ENCODE measurements at regions not wholly inside any gene's neighbourhood (a gene's known extent, or its start where the extent isn't known, plus 50 kb on each side); places are given as distances from the start of the nearest gene placed in this dataset.

- H3F3A ChIP-seq (ENCODE audit: insufficient read depth): no peaks in the 10 kb centered on the region
- no peaks in the 10 kb centered on the region for H3K9me3 ChIP-seq (ENCODE audit: insufficient read depth, low read length)
- H3K36me3 ChIP-seq (ENCODE audit: low read length): no peaks in the 10 kb centered on the region
- H3K79me2 ChIP-seq (ENCODE audit: insufficient read depth, low read length): no peaks in the 10 kb centered on the region
- TF ChIP-seq EZH2phosphoT487 (conservative IDR thresholded peaks at IDR 0.05; ENCODE audit: low read length): no peak
- no peak for TF ChIP-seq CTCF (IDR thresholded peaks at IDR 0.05; ENCODE audit: insufficient read depth, low read length, poor library complexity, severe bottlenecking)
- H3K27me3 ChIP-seq (ENCODE audit: low read length): no peaks in the 10 kb centered on the region
- H3K9me2 ChIP-seq (replicated peaks; ENCODE audit: insufficient read depth, low read length): no peaks in the 10 kb centered on the region
- no peak overlapping the region for H3K27ac ChIP-seq (ENCODE audit: low read depth, low read length)
- no peak overlapping the region for H2AFZ ChIP-seq (ENCODE audit: low read depth, low read length, severe bottlenecking)
- H3K4me3 ChIP-seq (ENCODE audit: insufficient read depth, low read length, poor library complexity, severe bottlenecking): no peak overlapping the region
- H3K4me2 ChIP-seq (ENCODE audit: low read depth, low read length, poor library complexity, severe bottlenecking): no peak overlapping the region
- no peaks in the 10 kb centered on the region for H4K20me1 ChIP-seq (ENCODE audit: low read depth, low read length)
- no peak overlapping the region for H3K9ac ChIP-seq (ENCODE audit: low read length)
These were observed 457.5 kb downstream of the NSUN3 start for GRCh38 chr3:94520364-94520763.

GRCh38 chr3:94522488-94522887, 459.6 kb downstream of the NSUN3 start:
- Histone ChIP-seq H3K36me3 (ENCODE audit: low read length) (no peaks in the 10 kb centered on the region), H3K9me3 (ENCODE audit: insufficient read depth, low read length) (no peaks in the 10 kb centered on the region), H3F3A (ENCODE audit: insufficient read depth) (no peaks in the 10 kb centered on the region), H3K79me2 (ENCODE audit: insufficient read depth, low read length) (no peaks in the 10 kb centered on the region), H3K27ac (ENCODE audit: low read depth, low read length) (no peak overlapping the region), H3K9me2 (replicated peaks; ENCODE audit: insufficient read depth, low read length) (no peaks in the 10 kb centered on the region), H3K9ac (ENCODE audit: low read length) (no peak overlapping the region), H3K27me3 (ENCODE audit: low read length) (no peaks in the 10 kb centered on the region), H4K20me1 (ENCODE audit: low read depth, low read length) (no peaks in the 10 kb centered on the region), H3K4me3 (ENCODE audit: insufficient read depth, low read length, poor library complexity, severe bottlenecking) (no peak overlapping the region), H3K4me2 (ENCODE audit: low read depth, low read length, poor library complexity, severe bottlenecking) (no peak overlapping the region), H2AFZ (ENCODE audit: low read depth, low read length, severe bottlenecking) (no peak overlapping the region)
- no peak for TF ChIP-seq CTCF (IDR thresholded peaks at IDR 0.05; ENCODE audit: insufficient read depth, low read length, poor library complexity, severe bottlenecking)
- TF ChIP-seq EZH2phosphoT487 (conservative IDR thresholded peaks at IDR 0.05; ENCODE audit: low read length): no peak

- H3K27me3 ChIP-seq (ENCODE audit: low read length): no peaks in the 10 kb centered on the region
- H3K9me2 ChIP-seq (replicated peaks; ENCODE audit: insufficient read depth, low read length): no peaks in the 10 kb centered on the region
- no peaks in the 10 kb centered on the region for H4K20me1 ChIP-seq (ENCODE audit: low read depth, low read length)
- H3F3A ChIP-seq (ENCODE audit: insufficient read depth): no peaks in the 10 kb centered on the region
- H3K9me3 ChIP-seq (ENCODE audit: insufficient read depth, low read length): no peaks in the 10 kb centered on the region
- no peak overlapping the region for H3K4me3 ChIP-seq (ENCODE audit: insufficient read depth, low read length, poor library complexity, severe bottlenecking)
- no peaks in the 10 kb centered on the region for H3K79me2 ChIP-seq (ENCODE audit: insufficient read depth, low read length)
- H3K4me2 ChIP-seq (ENCODE audit: low read depth, low read length, poor library complexity, severe bottlenecking): no peak overlapping the region
- H2AFZ ChIP-seq (ENCODE audit: low read depth, low read length, severe bottlenecking): no peak overlapping the region
- H3K36me3 ChIP-seq (ENCODE audit: low read length): no peaks in the 10 kb centered on the region
- no peak overlapping the region for H3K27ac ChIP-seq (ENCODE audit: low read depth, low read length)
- no peak overlapping the region for H3K9ac ChIP-seq (ENCODE audit: low read length)
- no peak for TF ChIP-seq CTCF (IDR thresholded peaks at IDR 0.05; ENCODE audit: insufficient read depth, low read length, poor library complexity, severe bottlenecking)
- TF ChIP-seq EZH2phosphoT487 (conservative IDR thresholded peaks at IDR 0.05; ENCODE audit: low read length): no peak
These were observed 461.4 kb downstream of the NSUN3 start for GRCh38 chr3:94524102-94524919.
